ENCODE measurements at regions not wholly inside any gene's neighbourhood (a gene's known extent, or its start where the extent isn't known, plus 50 kb on each side); places are given as distances from the start of the nearest gene placed in this dataset.
"Not testable (repeated sequence)": the region's sequence is repeated elsewhere in the genome, so short reads cannot be mapped to it uniquely, and the experiment has no call there.

- no peaks in the 10 kb centered on the region for H3K36me3 ChIP-seq (replicated peaks; ENCODE audit: control insufficient read depth, insufficient read depth, low read length)
- no peak for DNase-seq
- H3K4me3 ChIP-seq (ENCODE audit: insufficient read depth, low read depth, low read length) = no peak overlapping the region
- H3K27me3 ChIP-seq (ENCODE audit: control insufficient read depth, insufficient read depth, low read length) = no peaks in the 10 kb centered on the region
Measured at GRCh38 chr6:56814308-56814707, 140.6 kb upstream of the BEND6 start.

GRCh38 chr6:56812851-56813250 is 142.1 kb upstream of the BEND6 start:
- H3K27me3 ChIP-seq (ENCODE audit: control insufficient read depth, insufficient read depth, low read length); H3K36me3 ChIP-seq (replicated peaks; ENCODE audit: control insufficient read depth, insufficient read depth, low read length); DNase-seq; H3K4me3 ChIP-seq (ENCODE audit: insufficient read depth, low read depth, low read length): not testable (repeated sequence)

- H3K4me3 ChIP-seq (ENCODE audit: insufficient read depth, low read depth, low read length) = no peak overlapping the region
- H3K36me3 ChIP-seq (replicated peaks; ENCODE audit: control insufficient read depth, insufficient read depth, low read length) = no peaks in the 10 kb centered on the region
- no peaks in the 10 kb centered on the region for H3K27me3 ChIP-seq (ENCODE audit: control insufficient read depth, insufficient read depth, low read length)
- DNase-seq = no peak
Measured at GRCh38 chr6:56808871-56809359, 146.0 kb upstream of the BEND6 start.

- H3K36me3 ChIP-seq (replicated peaks; ENCODE audit: control insufficient read depth, insufficient read depth, low read length) = no peaks in the 10 kb centered on the region
- H3K4me3 ChIP-seq (ENCODE audit: insufficient read depth, low read depth, low read length) = no peak overlapping the region
- no peaks in the 10 kb centered on the region for H3K27me3 ChIP-seq (ENCODE audit: control insufficient read depth, insufficient read depth, low read length)
- no peak for DNase-seq
Measured at GRCh38 chr6:56807989-56808337, 146.9 kb upstream of the BEND6 start.

- DNase-seq = no peak
Measured at GRCh38 chr6:56807326-56807988, 147.4 kb upstream of the BEND6 start.

GRCh38 chr6:56806368-56806767 is 148.5 kb upstream of the BEND6 start:
- Histone ChIP-seq H3K4me3 (ENCODE audit: insufficient read depth, low read depth, low read length) (no peak overlapping the region), H3K27me3 (ENCODE audit: control insufficient read depth, insufficient read depth, low read length) (no peaks in the 10 kb centered on the region)
- no peak for DNase-seq

More at GRCh38 chr6:56807326-56807988, 147.4 kb upstream of the BEND6 start:
- no peaks in the 10 kb centered on the region for H3K27me3 ChIP-seq (ENCODE audit: control insufficient read depth, insufficient read depth, low read length)
- H3K4me3 ChIP-seq (ENCODE audit: insufficient read depth, low read depth, low read length) = no peak overlapping the region
- no peaks in the 10 kb centered on the region for H3K36me3 ChIP-seq (replicated peaks; ENCODE audit: control insufficient read depth, insufficient read depth, low read length)

GRCh38 chr6:56804996-56805395 is 149.9 kb upstream of the BEND6 start:
- H3K27me3 ChIP-seq (ENCODE audit: control insufficient read depth, insufficient read depth, low read length) = no peaks in the 10 kb centered on the region
- no peaks in the 10 kb centered on the region for H3K36me3 ChIP-seq (replicated peaks; ENCODE audit: control insufficient read depth, insufficient read depth, low read length)
- DNase-seq = no peak
- H3K4me3 ChIP-seq (ENCODE audit: insufficient read depth, low read depth, low read length) = no peak overlapping the region

More at GRCh38 chr6:56806368-56806767, 148.5 kb upstream of the BEND6 start:
- no peaks in the 10 kb centered on the region for H3K36me3 ChIP-seq (replicated peaks; ENCODE audit: control insufficient read depth, insufficient read depth, low read length)

- no peak for DNase-seq
- H3K36me3 ChIP-seq (replicated peaks; ENCODE audit: control insufficient read depth, insufficient read depth, low read length) = no peaks in the 10 kb centered on the region
- no peaks in the 10 kb centered on the region for H3K27me3 ChIP-seq (ENCODE audit: control insufficient read depth, insufficient read depth, low read length)
- no peak overlapping the region for H3K4me3 ChIP-seq (ENCODE audit: insufficient read depth, low read depth, low read length)
Measured at GRCh38 chr6:56803594-56803993, 151.3 kb upstream of the BEND6 start.

GRCh38 chr6:56802584-56802983 is 152.3 kb upstream of the BEND6 start:
- Histone ChIP-seq H3K27me3 (ENCODE audit: control insufficient read depth, insufficient read depth, low read length) (no peaks in the 10 kb centered on the region), H3K36me3 (replicated peaks; ENCODE audit: control insufficient read depth, insufficient read depth, low read length) (no peaks in the 10 kb centered on the region), H3K4me3 (ENCODE audit: insufficient read depth, low read depth, low read length) (no peak overlapping the region)
- no peak for DNase-seq

GRCh38 chr6:56799989-56800388 is 154.9 kb upstream of the BEND6 start:
- Histone ChIP-seq H3K36me3 (replicated peaks; ENCODE audit: control insufficient read depth, insufficient read depth, low read length) (no peaks in the 10 kb centered on the region), H3K27me3 (ENCODE audit: control insufficient read depth, insufficient read depth, low read length) (no peaks in the 10 kb centered on the region), H3K4me3 (ENCODE audit: insufficient read depth, low read depth, low read length) (no peak overlapping the region)
- DNase-seq = no peak

GRCh38 chr6:56798163-56798562 is 155.5 kb upstream of the DST start:
- H3K4me3 ChIP-seq (ENCODE audit: insufficient read depth, low read depth, low read length) = no peak overlapping the region
- H3K36me3 ChIP-seq (replicated peaks; ENCODE audit: control insufficient read depth, insufficient read depth, low read length) = no peaks in the 10 kb centered on the region
- no peak for DNase-seq
- no peaks in the 10 kb centered on the region for H3K27me3 ChIP-seq (ENCODE audit: control insufficient read depth, insufficient read depth, low read length)

- DNase-seq = no peak
- no peaks in the 10 kb centered on the region for H3K27me3 ChIP-seq (ENCODE audit: control insufficient read depth, insufficient read depth, low read length)
- no peak overlapping the region for H3K4me3 ChIP-seq (ENCODE audit: insufficient read depth, low read depth, low read length)
- no peaks in the 10 kb centered on the region for H3K36me3 ChIP-seq (replicated peaks; ENCODE audit: control insufficient read depth, insufficient read depth, low read length)
Measured at GRCh38 chr6:56796196-56796532, 153.5 kb upstream of the DST start.

- H3K4me3 ChIP-seq (ENCODE audit: insufficient read depth, low read depth, low read length) = no peak overlapping the region
- H3K36me3 ChIP-seq (replicated peaks; ENCODE audit: control insufficient read depth, insufficient read depth, low read length) = no peaks in the 10 kb centered on the region
- H3K27me3 ChIP-seq (ENCODE audit: control insufficient read depth, insufficient read depth, low read length) = no peaks in the 10 kb centered on the region
- DNase-seq = no peak
Measured at GRCh38 chr6:56795466-56796195, 152.9 kb upstream of the DST start.

- Histone ChIP-seq H3K27me3 (ENCODE audit: control insufficient read depth, insufficient read depth, low read length) (no peaks in the 10 kb centered on the region), H3K4me3 (ENCODE audit: insufficient read depth, low read depth, low read length) (no peak overlapping the region), H3K36me3 (replicated peaks; ENCODE audit: control insufficient read depth, insufficient read depth, low read length) (no peaks in the 10 kb centered on the region)
- peak; percentile 45 for DNase-seq
Measured at GRCh38 chr6:56794421-56794820, 151.7 kb upstream of the DST start.

- Histone ChIP-seq H3K27me3 (ENCODE audit: control insufficient read depth, insufficient read depth, low read length) (no peaks in the 10 kb centered on the region), H3K36me3 (replicated peaks; ENCODE audit: control insufficient read depth, insufficient read depth, low read length) (no peaks in the 10 kb centered on the region), H3K4me3 (ENCODE audit: insufficient read depth, low read depth, low read length) (no peak overlapping the region)
- no peak for DNase-seq
Measured at GRCh38 chr6:56793938-56794337, 151.2 kb upstream of the DST start.

All from H7 (cell line).